RPMI7951 (cell line): ENCODE measurements at regions not wholly inside any gene's neighbourhood (a gene's known extent, or its start where the extent isn't known, plus 50 kb on each side); places are given as distances from the start of the nearest gene placed in this dataset.
A peak's percentile ranks its signal among the peaks of the same experiment; 100 is the strongest.

Experiments
- DNase-seq: peaks from one replicate; pipeline ENCODE4 v3.0.0-alpha.2; 2012; ENCODE audit warnings: low read depth

DNA sequence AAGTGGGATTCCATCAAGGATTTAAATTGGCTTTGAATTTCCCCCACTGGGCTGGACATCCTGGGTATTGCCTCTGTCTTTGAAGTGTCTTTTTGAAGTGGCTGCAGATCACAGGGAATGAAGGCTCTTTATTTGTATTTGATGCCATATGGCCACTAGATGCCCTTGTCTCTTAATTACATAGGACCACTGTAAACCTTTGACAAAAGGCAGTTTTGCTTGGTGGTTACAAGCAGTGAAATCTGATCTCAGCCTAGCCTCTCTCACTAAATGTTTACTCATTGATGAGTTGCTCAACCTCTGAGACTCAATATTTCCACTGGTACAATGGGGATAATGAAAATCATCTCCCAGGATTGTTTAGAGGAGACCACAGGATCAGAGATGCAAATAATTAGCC, 102.2 kb downstream of the INSIG2 start:
- DNase-seq: no peak

DNA sequence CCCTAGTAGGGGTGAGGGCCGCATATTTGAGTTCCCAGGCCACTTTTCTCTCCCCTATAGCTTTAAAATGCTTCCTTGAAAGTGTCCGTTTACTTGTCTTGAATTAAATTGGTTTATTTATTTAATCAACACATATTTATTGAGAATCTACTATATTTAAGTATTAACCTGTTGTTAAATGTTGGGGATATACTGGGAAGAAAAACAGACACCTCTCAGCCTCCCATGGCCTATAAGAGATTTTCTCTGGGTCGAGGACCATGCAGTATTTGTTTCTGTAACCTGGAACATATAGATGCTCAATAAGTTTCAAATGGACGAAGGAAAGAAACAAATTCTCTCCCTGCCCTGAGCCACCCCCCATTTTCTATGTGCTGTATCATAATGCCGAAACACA, 98.6 kb downstream of the INSIG2 start:
- DNase-seq: no peak

GRCh38 chr2:118186110-118186857, 98.0 kb downstream of the INSIG2 start:
- DNase-seq: peak; percentile 77

- peak; percentile 37 for DNase-seq
Measured at GRCh38 chr2:118185210-118186109, 97.2 kb downstream of the INSIG2 start.

GRCh38 chr2:118183381-118183780, 95.1 kb downstream of the INSIG2 start:
- DNase-seq: no peak

DNA sequence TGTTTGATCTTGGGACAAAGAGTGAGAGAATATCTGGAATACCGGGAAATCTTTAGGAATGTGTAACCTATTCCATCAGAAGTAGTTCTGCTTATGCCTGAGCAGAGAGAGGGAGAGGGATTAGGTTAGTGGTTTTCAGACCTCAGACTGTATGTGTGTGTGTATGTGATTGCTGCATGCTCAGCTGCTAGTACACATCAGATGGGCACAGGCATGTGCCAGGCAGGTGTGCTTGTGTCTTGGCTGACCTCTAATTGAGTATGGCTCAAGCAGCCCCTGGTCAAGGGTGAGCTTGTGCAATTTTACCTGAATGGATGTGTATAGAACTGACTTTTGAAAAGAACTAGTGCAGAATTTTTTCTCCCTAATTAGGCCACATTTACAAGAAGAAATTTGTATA, 91.2 kb downstream of the INSIG2 start:
- DNase-seq: no peak

DNA sequence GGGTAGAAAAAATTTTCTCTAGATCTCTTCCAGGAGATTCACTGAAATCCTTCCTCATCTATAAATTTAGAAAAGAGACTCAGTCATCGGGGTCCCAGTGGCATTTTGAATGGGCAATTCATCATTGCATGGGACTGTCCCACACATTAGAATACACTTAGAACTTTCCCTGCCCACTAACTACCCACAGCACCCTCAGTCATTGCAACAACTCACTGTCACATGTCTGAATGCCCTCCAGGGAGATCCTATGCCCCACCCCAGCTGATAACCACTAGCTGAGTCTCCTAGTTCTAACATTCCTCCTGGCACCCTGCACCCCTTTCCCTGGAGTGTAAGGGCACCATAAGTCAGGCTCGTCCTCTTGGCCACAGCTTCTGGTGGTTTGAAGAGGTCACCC, 89.6 kb downstream of the INSIG2 start:
- peak; percentile 9 for DNase-seq

GRCh38 chr2:118177318-118177717, 89.0 kb downstream of the INSIG2 start:
- no peak for DNase-seq

DNA sequence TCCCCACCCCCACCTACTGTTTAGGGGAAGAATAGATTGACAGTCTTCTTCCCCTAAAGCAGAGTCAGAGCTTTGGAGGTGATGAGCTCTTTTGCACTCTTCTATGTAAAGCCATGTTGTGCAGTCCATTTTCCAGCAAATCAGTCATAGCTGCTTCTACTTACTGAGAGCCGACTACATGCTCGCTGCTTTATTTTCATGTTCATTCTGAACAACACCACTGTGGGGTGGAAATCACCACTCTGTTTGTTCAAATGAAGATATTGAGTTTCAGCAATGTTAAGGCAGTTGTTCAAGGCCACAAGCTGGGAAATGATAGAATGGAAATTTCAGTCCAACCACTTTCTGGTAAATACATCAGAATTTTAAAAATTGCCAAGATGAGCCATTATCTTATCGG, 88.3 kb downstream of the INSIG2 start:
- DNase-seq: no peak

- DNase-seq: no peak
Measured at GRCh38 chr2:118171546-118171945, 83.3 kb downstream of the INSIG2 start.

- DNase-seq: peak; percentile 13
Measured at GRCh38 chr2:118169359-118170005, 81.2 kb downstream of the INSIG2 start.

GRCh38 chr2:118168615-118169014, 80.3 kb downstream of the INSIG2 start:
- peak; percentile 40 for DNase-seq

DNA sequence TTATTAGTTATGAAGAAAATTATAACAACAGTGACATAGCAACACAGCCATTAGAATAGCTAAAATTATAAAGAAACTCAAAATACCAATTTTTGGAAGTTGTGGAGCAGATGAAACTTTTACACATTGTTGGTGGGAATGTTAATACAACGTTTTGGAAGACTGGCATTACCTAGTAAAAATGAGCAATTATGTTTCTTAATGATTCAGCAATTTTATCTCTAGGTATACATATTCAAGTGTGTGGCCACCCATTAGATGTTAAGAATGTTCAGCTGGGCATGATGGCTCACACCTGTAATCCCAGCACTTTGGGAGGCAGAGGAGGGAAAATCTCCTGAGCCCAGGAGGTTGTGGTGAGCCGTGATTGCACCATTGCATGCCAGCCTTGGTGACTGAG, 78.8 kb downstream of the INSIG2 start:
- no peak for DNase-seq

- no peak for DNase-seq
Measured at GRCh38 chr2:118166242-118166641, 78.0 kb downstream of the INSIG2 start.

DNA sequence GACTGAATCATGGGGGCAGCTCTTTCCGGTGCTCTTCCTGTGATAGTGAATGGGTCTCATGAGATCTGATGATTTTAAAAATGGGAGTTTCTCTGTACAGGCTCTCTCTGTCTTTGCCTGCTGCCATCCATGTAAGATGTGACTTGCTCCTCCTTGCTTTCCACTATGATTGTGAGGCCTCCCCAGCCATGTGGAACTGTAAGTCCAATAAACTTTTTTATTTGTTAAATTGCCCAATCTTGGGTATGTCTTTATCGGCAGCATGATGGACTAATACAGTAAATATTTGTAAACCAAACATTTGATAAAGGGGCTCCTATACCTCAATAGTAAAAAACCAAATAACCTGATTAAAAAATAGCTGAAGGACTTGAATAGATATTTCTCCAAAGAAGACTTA, 77.3 kb downstream of the INSIG2 start:
- DNase-seq: no peak
